GM12878 (cell line): ENCODE measurements at regions not wholly inside any gene's neighbourhood (a gene's known extent, or its start where the extent isn't known, plus 50 kb on each side); places are given as distances from the start of the nearest gene placed in this dataset.

Experiments used
- ATAC-seq: fragments of 200-7000 bp; cut with Tn5 transposase; 3 replicates; pipeline ENCODE4 v1.9.1; 2020; ENCODE audit warnings: mild to moderate bottlenecking, moderate library complexity
- BruUV-seq: library from RNA; stranded (reverse); fragments of 400-500 nt; replicated peaks from 2 replicates; lab custom pipeline; 2021; lab: Mats Ljungman, UMichigan
- CTCF ChIA-PET: fragments of 300-600 bp; sonication (Branson Sonifier 250); formaldehyde crosslinking; extraction: SDS; loops from one replicate; lab custom pipeline; 2021; ENCODE audit warnings: inconsistent platforms; lab: Yijun Ruan, JAX
- POLR2A ChIA-PET: fragments of 350-600 bp; formaldehyde crosslinking; extraction: SDS; loops from one replicate; lab custom pipeline; 2021; ENCODE audit warnings: inconsistent platforms; lab: Charles Lee
- RAD21 ChIA-PET: fragments of 300-600 bp; sonication (Branson Sonifier 250); formaldehyde crosslinking; loops from one replicate; lab custom pipeline; 2023; ENCODE audit warnings: antibody characterized with exemption; ENCODE audit not compliant: unreplicated experiment; lab: Charles Lee
- SMC1A ChIA-PET: fragments of 300-600 bp; sonication (Branson Sonifier 250); formaldehyde crosslinking; loops from one replicate; lab custom pipeline; 2023; ENCODE audit not compliant: unreplicated experiment, uncharacterized antibody; lab: Charles Lee
- DNase-seq: peaks from one replicate; pipeline ENCODE4 v3.0.0-alpha.2; 2011; ENCODE audit warnings: low read depth, low spot score
- FAIRE-seq: peaks from 3 replicates; lab custom pipeline; 2011; peaks lifted over from hg19 to GRCh38; lab: Jason Lieb, UNC
- H2AFZ ChIP-seq: 2 replicates; pipeline ENCODE4 v1.6.0; 2011; ENCODE audit warnings: low read depth, low read length, control low read depth; ENCODE audit not compliant: control insufficient read depth
- H3K27ac ChIP-seq: 2 replicates; pipeline ENCODE4 v1.5.1; 2011; ENCODE audit warnings: control low read depth; ENCODE audit not compliant: control insufficient read depth, insufficient read depth
- H3K27me3 ChIP-seq, 2 experiments: replicated peaks in 1 of 2; 2 replicates each; pipeline versions ENCODE4 v1.6.0 to v1.6.1; 2011; ENCODE audit warnings: low read length in 1 of 2; ENCODE audit not compliant: control insufficient read depth in 2 of 2, insufficient read depth in 2 of 2
- H3K36me3 ChIP-seq, 2 experiments: 2 replicates each; pipeline ENCODE4 v1.5.1; 2011; ENCODE audit warnings: low read length in 1 of 2; ENCODE audit not compliant: control insufficient read depth in 2 of 2, insufficient read depth in 2 of 2
- H3K4me1 ChIP-seq: 2 replicates; pipeline ENCODE4 v1.6.1; 2011; ENCODE audit warnings: mild to moderate bottlenecking, low read length, moderate library complexity, mixed read lengths; ENCODE audit not compliant: control insufficient read depth, insufficient read depth
- H3K4me2 ChIP-seq: 2 replicates; pipeline ENCODE4 v1.6.0; 2011; ENCODE audit warnings: control low read depth; ENCODE audit not compliant: control insufficient read depth, insufficient read depth
- H3K4me3 ChIP-seq: fragments of 200-600 bp; sonication (generic); 2 replicates; pipeline ENCODE4 v1.5.1; 2016
- H3K79me2 ChIP-seq: 2 replicates; pipeline ENCODE4 v1.6.0; 2011; ENCODE audit warnings: low read length; ENCODE audit not compliant: control insufficient read depth, insufficient read depth
- H3K9ac ChIP-seq: 2 replicates; pipeline ENCODE4 v1.8.0; 2011; ENCODE audit warnings: low read length, control low read depth, mixed read lengths; ENCODE audit not compliant: control insufficient read depth, insufficient read depth
- H3K9me3 ChIP-seq: replicated peaks from 3 replicates; pipeline ENCODE4 v1.5.1; 2011; ENCODE audit warnings: mild to moderate bottlenecking, low read length; ENCODE audit not compliant: control insufficient read depth, insufficient read depth
- H4K20me1 ChIP-seq: 2 replicates; pipeline ENCODE4 v1.6.0; 2011; ENCODE audit not compliant: control insufficient read depth, insufficient read depth
- LARP7 ChIP-seq: fragments of 450-650 bp; IDR thresholded peaks from 2 replicates; pipeline ENCODE4 v1.6.1; 2017; ENCODE audit warnings: mild to moderate bottlenecking
- MEF2A ChIP-seq: IDR thresholded peaks from 2 replicates; pipeline ENCODE4 v1.6.1; 2011; ENCODE audit warnings: low read depth, mild to moderate bottlenecking, low read length, moderate library complexity; ENCODE audit not compliant: insufficient read depth
- NFIC ChIP-seq: IDR thresholded peaks from 2 replicates; pipeline ENCODE4 v1.6.1; 2012; ENCODE audit warnings: low read depth, mild to moderate bottlenecking, inconsistent platforms, low read length, moderate library complexity
- NFXL1 ChIP-seq: fragments of 450-650 bp; IDR thresholded peaks from 2 replicates; pipeline ENCODE4 v1.6.1; 2017; ENCODE audit warnings: antibody characterized with exemption, mild to moderate bottlenecking, borderline replicate concordance
- RELB ChIP-seq: fragments of 450-650 bp; IDR thresholded peaks from 2 replicates; pipeline ENCODE4 v1.6.1; 2017; ENCODE audit warnings: low read depth, mild to moderate bottlenecking, moderate library complexity
- ZBTB33 ChIP-seq: fragments of 450-650 bp; IDR thresholded peaks from 2 replicates; pipeline ENCODE4 v1.6.1; 2017; ENCODE audit warnings: mild to moderate bottlenecking
- WGBS: methylation state at CpG from one replicate; pipeline ENCODE4 v1.1.6; 2016; ENCODE audit warnings: low lambda C conversion rate; ENCODE audit not compliant: insufficient replicate concordance, insufficient coverage; ENCODE audit errors: missing lambda C conversion rate; 5-methylcytosine and 5-hydroxymethylcytosine counted together
- in situ Hi-C: fragments of 300-500 bp; cut with MboI; formaldehyde crosslinking; loops from 9 replicates; pipeline ENCODE4 v1.14.3; 2018; ENCODE audit warnings: mixed read lengths
- intact Hi-C: fragments of 100-400 bp; cut with micrococcal nuclease; formaldehyde crosslinking; loops from one replicate; pipeline ENCODE4 v1.14.2; 2022; ENCODE audit not compliant: unreplicated experiment

DNA sequence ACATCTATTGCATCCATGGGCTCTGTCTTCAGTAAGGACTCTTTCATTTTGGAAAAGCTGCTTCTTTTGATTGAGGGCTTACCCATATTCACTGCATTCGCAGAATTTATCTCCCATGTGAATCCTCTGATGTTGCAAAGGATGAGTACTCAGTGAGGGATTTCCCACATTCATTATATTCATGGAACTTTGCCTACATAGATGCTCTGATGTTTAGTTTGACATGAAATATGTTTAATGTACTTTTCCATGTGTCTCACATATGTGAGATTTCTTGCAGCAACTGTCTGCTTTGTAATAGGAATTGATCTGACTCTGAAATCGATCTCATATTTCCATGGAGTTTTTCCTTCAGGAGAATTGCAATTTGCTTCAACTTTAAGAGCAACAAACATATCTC is 1699.6 kb upstream of the FLRT2 start:
- Histone ChIP-seq H3K9ac (no peak overlapping the region), H3K4me2 (no peak overlapping the region), H3K9me3 (no peaks in the 10 kb centered on the region), H3K79me2 (no peaks in the 10 kb centered on the region), H3K4me1 (no peaks in the 10 kb centered on the region), H2AFZ (no peak overlapping the region), H3K27me3 (no peaks in the 10 kb centered on the region), H3K4me3 (no peak overlapping the region), H3K36me3 (no peaks in the 10 kb centered on the region), H3K27ac (no peak overlapping the region), H4K20me1 (no peaks in the 10 kb centered on the region)
- intact Hi-C loops (no loop called here), in situ Hi-C loops (no loop called here)
- no peak for TF ChIP-seq LARP7
- no peak for TF ChIP-seq NFXL1
- TF ChIP-seq NFIC, result no peak
- TF ChIP-seq RELB, result no peak
- no peak for TF ChIP-seq MEF2A
- no peak for TF ChIP-seq ZBTB33
- 0% methylated on average over 2 of the region's 2 CpGs for WGBS
- ChIA-PET RAD21 (no interaction called here), POLR2A (no interaction called here), CTCF (no interaction called here), SMC1A (no interaction called here)
- no peak for FAIRE-seq
- ATAC-seq, result no peak
- no TSS peak for BruUV-seq
- DNase-seq, result no peak
